ENCODE measurements at regions not wholly inside any gene's neighbourhood (a gene's known extent, or its start where the extent isn't known, plus 50 kb on each side); places are given as distances from the start of the nearest gene placed in this dataset.

DNA sequence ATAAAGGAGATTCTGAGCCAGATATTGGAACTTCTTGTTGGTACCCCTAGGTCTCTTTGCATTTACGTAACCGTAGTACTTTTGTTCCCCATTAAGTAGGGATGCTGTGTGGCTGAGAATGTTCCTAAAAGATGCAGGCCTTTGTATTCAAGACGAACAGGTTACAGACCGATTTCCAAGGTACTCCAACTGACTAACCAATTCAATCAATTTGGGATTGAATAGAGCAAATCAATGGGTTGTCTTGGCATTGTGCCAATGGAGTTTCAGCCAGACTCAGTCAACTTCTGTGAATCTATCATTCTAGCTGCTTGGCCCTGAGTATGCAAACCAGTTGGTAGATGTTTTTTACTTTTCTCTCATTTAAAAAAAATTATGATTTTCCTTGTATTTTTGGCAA lies 347.3 kb upstream of the NPVF start:
- TF ChIP-seq CTCF (IDR thresholded peaks at IDR 0.05 in 2 of 3, conservative IDR thresholded peaks at IDR 0.05 in 1 of 3; ENCODE audit: borderline replicate concordance in 1 of 3, insufficient read depth in 1 of 3, low read depth in 2 of 3, low read length in 2 of 3) (no peak), POLR2A (IDR thresholded peaks at IDR 0.05; ENCODE audit: borderline replicate concordance, extremely low read depth, insufficient read depth, insufficient read length) (no peak), TCF7L2 (IDR thresholded peaks at IDR 0.05; ENCODE audit: borderline replicate concordance, extremely low read depth, insufficient read depth, insufficient read length) (no peak), POLR2AphosphoS5 (IDR thresholded peaks at IDR 0.05; ENCODE audit: low read depth, low read length) (no peak)

All from HCT116 (cell line).